Spleen (tissue), 7 donors: ENCODE measurements at regions not wholly inside any gene's neighbourhood (a gene's known extent, or its start where the extent isn't known, plus 50 kb on each side); places are given as distances from the start of the nearest gene placed in this dataset.
"Not testable (repeated sequence)": the region's sequence is repeated elsewhere in the genome, so short reads cannot be mapped to it uniquely, and the experiment has no call there.

Source experiments
- CTCF ChIP-seq, 11 experiments: fragments of 200-600 bp in 7 of 11; fragments of 450-650 bp in 4 of 11; sonication (generic) in 4 of 11; IDR thresholded peaks in 8 of 11; conservative IDR thresholded peaks in 3 of 11; 1 replicate in 7 of 11; 2 replicates in 4 of 11; pipeline versions ENCODE4 v1.4.0 to v1.8.0; 2016 to 2021; ENCODE audit warnings: antibody characterized with exemption in 11 of 11, inconsistent platforms in 4 of 11, mild to moderate bottlenecking in 1 of 11
- POLR2A ChIP-seq, 3 donors: fragments of 450-650 bp; IDR thresholded peaks; one replicate each; pipeline ENCODE4 v1.5.1; 2017; ENCODE audit warnings: antibody characterized with exemption in 3 of 3, mild to moderate bottlenecking in 1 of 3
- donor health status: DM: no; HTN: no; CAD: no; lungs with moderate emphysema.
- donor health status: DM: no; HTN: no; CAD: no.
- donor health status: DM: no; HTN: no; CAD: no.

- not testable (repeated sequence) for TF ChIP-seq CTCF (IDR thresholded peaks at IDR 0.05 in 8 of 11, conservative IDR thresholded peaks at IDR 0.05 in 3 of 11); POLR2A (IDR thresholded peaks at IDR 0.05)
Observed at GRCh38 chr2:110339126-110339525, 126.8 kb upstream of the MTLN start.
